D721Med (cell line): ENCODE measurements at regions not wholly inside any gene's neighbourhood (a gene's known extent, or its start where the extent isn't known, plus 50 kb on each side); places are given as distances from the start of the nearest gene placed in this dataset.

ENCODE experiments used
- DNase-seq: peaks from one replicate; pipeline ENCODE4 v3.0.0; 2011; ENCODE audit warnings: low spot score; ENCODE audit not compliant: insufficient read length
- FAIRE-seq: peaks from 2 replicates; lab custom pipeline; 2011; peaks lifted over from hg19 to GRCh38; lab: Jason Lieb, UNC
- TF ChIP-seq, protein P1 (sequence below): IDR thresholded peaks from 2 replicates; pipeline ENCODE4 v1.5.1; 2012; ENCODE audit warnings: mild to moderate bottlenecking, control low read depth; ENCODE audit not compliant: insufficient read depth; ENCODE audit errors: missing control alignments

DNA sequence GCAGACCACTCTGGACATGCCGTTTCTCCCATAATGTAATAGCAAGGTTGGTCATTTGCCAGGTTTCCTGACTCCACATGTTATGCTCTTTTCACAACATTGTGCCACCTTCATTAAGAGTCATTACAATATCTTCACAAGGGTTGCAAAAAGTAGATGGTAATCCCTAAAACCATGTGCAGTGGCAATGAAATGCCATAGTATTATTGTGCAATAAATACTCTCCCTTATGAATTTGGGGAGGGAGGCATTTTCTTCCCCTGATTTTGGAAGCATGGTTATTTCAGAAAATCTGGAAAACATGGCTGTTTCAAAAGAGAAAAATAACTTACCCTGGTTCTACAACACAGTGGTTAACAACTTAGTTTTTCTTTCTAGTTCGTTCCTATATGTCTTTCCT lies 75.1 kb downstream of the BLTP1 start:
- DNase-seq (no peak), FAIRE-seq (no peak)
- TF ChIP-seq, protein P1, sequence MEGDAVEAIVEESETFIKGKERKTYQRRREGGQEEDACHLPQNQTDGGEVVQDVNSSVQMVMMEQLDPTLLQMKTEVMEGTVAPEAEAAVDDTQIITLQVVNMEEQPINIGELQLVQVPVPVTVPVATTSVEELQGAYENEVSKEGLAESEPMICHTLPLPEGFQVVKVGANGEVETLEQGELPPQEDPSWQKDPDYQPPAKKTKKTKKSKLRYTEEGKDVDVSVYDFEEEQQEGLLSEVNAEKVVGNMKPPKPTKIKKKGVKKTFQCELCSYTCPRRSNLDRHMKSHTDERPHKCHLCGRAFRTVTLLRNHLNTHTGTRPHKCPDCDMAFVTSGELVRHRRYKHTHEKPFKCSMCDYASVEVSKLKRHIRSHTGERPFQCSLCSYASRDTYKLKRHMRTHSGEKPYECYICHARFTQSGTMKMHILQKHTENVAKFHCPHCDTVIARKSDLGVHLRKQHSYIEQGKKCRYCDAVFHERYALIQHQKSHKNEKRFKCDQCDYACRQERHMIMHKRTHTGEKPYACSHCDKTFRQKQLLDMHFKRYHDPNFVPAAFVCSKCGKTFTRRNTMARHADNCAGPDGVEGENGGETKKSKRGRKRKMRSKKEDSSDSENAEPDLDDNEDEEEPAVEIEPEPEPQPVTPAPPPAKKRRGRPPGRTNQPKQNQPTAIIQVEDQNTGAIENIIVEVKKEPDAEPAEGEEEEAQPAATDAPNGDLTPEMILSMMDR, result no peak

DNA sequence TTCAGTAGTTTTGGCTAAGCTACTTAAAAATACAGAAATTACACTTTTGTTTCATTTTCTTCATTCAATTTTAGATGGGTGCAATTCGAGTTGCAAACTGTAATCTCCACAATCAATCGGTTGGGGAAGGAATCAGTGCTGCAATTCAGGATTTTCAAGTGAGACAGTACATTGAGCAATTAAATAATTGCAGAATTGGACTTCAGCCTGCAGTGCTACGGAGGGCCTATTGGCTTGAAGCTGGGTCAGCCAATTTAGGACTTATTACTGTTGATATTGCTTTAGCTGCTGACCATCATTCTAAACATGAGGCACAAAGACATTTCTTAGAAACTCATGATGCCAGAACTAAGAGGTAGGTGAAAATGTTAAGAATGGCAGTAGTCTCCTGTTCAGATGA lies 77.7 kb downstream of the BLTP1 start:
- FAIRE-seq (no peak), DNase-seq (no peak)
- TF ChIP-seq, protein P1, result no peak

DNA sequence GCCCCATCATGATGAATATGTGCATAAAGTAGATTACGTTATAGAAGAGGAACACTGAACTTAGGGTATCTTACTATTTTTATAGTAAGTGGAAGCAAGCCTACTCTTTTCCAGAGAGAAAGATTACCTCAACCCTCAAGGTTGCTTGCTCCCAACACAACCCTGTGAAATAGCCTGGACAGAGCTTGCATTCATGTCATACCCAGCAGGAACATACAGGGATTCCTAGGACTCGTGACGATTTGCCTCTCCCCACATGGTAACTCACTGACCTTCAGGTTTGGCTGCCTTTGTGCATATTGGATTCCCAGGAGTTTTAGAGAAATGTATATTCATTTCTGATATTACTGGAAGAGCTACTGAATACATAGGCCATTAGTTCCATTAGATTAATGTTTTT lies 80.5 kb downstream of the BLTP1 start:
- FAIRE-seq (no peak), DNase-seq (no peak)
- TF ChIP-seq, protein P1, result no peak

DNA sequence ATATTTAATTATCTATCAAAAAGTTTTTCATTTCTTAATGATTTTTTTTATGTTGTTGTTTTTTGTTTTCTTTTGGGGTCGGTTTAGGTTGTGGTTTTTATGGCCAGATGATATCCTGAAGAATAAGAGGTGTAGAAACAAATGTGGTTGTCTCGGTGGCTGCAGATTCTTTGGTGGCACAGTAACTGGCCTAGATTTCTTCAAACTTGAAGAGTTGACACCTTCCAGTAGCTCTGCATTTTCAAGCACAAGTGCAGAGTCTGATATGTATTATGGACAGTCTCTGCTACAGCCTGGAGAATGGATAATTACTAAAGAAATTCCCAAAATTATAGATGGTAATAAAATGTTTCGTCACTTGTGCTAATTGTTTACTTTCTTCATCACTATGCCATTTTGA lies 82.6 kb downstream of the BLTP1 start:
- DNase-seq (no peak), FAIRE-seq (no peak)
- TF ChIP-seq, protein P1, result no peak

DNA sequence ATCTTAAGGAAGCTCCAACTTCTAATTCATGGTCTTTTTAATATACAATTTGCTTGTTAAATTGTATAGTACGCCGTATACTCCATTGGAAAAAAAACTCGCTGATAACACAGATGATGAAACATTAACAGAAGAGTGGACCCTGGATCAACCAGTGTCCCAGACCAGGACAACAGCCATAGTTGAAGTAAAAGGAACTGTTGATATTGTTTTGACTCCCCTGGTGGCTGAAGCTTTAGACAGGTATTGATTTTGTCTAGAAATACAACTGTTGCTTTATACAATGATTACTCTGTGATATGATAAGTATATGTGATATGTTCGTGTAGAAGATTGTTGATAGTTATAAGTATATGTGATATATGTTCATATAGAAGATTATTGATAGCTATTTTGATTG lies 91.7 kb downstream of the BLTP1 start:
- FAIRE-seq (no peak), DNase-seq (no peak)
- TF ChIP-seq, protein P1, result no peak

DNA sequence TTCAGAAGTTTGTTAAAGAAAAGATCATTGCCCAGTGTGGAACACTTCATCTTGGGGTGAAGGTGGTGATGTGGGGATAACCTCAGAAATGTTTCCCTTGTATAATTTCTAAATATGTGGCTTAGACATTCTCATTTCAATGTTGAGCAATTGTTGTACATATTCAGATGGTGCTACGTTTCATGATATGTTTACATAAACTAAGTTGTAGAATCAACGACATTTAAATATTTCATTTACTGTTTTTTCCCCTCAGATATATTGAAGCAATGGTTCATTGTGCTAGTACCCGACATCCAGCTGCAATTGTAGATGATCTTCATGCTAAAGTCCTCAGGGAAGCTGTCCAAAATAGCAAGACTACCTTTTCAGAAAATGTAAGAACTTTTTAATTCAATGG lies 92.6 kb downstream of the BLTP1 start:
- TF ChIP-seq, protein P1, result no peak
- DNase-seq (no peak), FAIRE-seq (no peak)

DNA sequence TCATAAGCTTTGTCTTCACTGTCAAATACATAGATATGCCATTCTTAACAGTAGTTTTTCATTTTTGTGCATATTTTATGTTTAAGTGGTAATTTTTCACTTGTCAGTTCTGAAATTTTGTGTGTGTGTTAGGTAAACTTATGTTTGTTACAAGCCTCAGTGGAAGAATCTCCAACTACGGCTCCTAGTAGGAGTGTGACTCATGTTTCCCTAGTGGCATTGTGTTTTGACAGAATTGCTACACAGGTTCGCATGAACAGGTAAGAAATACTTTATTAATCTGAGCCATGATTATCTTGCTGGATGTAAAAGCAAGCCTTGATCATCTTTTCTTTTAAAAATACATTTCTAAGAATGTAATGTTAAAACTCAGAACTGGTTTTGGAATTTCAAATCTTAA lies 94.4 kb downstream of the BLTP1 start:
- TF ChIP-seq, protein P1, result no peak
- no peak for FAIRE-seq
- DNase-seq, result no peak
